ENCODE measurements at regions not wholly inside any gene's neighbourhood (a gene's known extent, or its start where the extent isn't known, plus 50 kb on each side); places are given as distances from the start of the nearest gene placed in this dataset.

DNA sequence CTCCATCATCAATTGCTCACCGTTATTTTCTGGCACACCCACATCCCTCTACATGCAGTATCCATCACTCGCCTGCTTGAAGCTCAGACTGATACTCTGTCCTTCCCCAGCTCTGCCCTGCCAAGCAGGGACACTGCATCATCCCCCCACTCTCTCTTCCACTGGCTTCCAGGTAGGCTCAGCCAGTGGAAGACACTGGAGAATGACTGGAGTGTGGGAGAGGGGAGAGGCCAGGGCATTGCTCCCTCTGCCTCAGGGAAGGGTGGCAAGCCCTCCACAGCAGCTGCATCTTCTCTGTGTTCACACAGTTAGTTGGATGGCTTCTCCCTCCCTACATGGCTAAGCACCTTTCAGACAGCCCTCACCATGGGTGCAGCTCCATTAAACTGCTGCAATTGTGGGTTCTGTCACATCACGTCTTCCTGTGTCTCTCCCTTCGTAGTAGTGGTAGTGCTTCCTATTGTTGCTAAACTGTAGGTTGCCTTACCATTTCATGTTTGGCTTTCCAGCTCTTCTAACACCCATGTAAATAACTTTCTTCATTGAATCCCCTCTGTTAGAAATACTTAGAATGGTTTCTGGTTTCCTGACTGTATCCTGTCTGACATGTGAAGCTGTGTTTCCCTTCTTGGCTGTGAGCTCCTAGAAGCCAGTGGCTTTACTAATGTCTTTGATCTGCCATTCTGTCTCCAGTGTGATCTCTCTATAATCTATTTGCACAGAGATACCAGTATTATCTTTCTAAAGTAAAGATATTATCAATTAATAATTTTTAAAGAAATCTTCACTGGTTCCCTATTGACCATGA is 483.7 kb upstream of the LRRN3 start:
- intact Hi-C loops (cut with DNase I): no loop called here
- H3K27ac ChIP-seq (ENCODE audit: low read depth in 1 of 2, low read length in 2 of 2): no peak overlapping the region
- H3K4me3 ChIP-seq (ENCODE audit: low read length in 2 of 2): no peak overlapping the region
- no peaks in the 10 kb centered on the region for H3K27me3 ChIP-seq (ENCODE audit: control insufficient read depth in 1 of 2, insufficient read depth in 2 of 2, low read length in 1 of 2)
- H3K4me1 ChIP-seq (ENCODE audit: control insufficient read depth in 1 of 2, insufficient read depth in 2 of 2, low read length in 2 of 2): no peaks in the 10 kb centered on the region
- ATAC-seq (ENCODE audit: low FRiP score): peak; percentile 26
- H3K9me3 ChIP-seq (ENCODE audit: control insufficient read depth, low read length): no peaks in the 10 kb centered on the region
- 90 to 93% methylated on average over 4 of the region's 4 CpGs for WGBS, 2 donors
- no peaks in the 10 kb centered on the region for H3K36me3 ChIP-seq (ENCODE audit: control insufficient read depth in 1 of 2, insufficient read depth in 2 of 2, low read length in 1 of 2)
- no peak for DNase-seq

- no peak overlapping the region for H3K4me3 ChIP-seq (ENCODE audit: low read length in 2 of 2)
- intact Hi-C loops (cut with DNase I): no loop called here
- no peak overlapping the region for H3K27ac ChIP-seq (ENCODE audit: low read depth in 1 of 2, low read length in 2 of 2)
- DNase-seq: no peak
- no peaks in the 10 kb centered on the region for H3K4me1 ChIP-seq (ENCODE audit: control insufficient read depth in 1 of 2, insufficient read depth in 2 of 2, low read length in 2 of 2)
- ATAC-seq (ENCODE audit: low FRiP score): no peak
- no peaks in the 10 kb centered on the region for H3K36me3 ChIP-seq (ENCODE audit: control insufficient read depth in 1 of 2, insufficient read depth in 2 of 2, low read length in 1 of 2)
- H3K9me3 ChIP-seq (ENCODE audit: control insufficient read depth, low read length): no peaks in the 10 kb centered on the region
- H3K27me3 ChIP-seq (ENCODE audit: control insufficient read depth in 1 of 2, insufficient read depth in 2 of 2, low read length in 1 of 2): no peaks in the 10 kb centered on the region
These were observed 481.6 kb upstream of the LRRN3 start for GRCh38 chr7:110609336-110609735.

DNA sequence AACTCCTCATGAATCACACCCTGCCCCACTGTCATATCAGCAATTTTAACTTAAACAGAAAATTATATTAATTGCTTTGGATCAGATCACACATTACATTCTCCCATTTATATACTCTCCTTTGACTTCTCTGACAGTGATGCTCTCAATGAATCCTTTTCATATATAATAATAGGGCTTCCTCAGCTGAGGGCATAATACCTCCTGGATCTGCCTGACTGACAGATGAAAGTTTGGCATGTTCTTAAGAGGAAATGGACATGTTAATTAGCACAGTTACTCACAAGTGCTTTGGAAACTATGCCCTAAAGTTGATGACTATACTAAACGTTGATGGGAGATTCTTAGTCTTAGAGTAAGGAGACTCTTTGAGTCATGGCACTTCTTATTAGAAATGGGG is 478.2 kb upstream of the LRRN3 start:
- no peaks in the 10 kb centered on the region for H3K9me3 ChIP-seq (ENCODE audit: control insufficient read depth, low read length)
- no peaks in the 10 kb centered on the region for H3K27me3 ChIP-seq (ENCODE audit: control insufficient read depth in 1 of 2, insufficient read depth in 2 of 2, low read length in 1 of 2)
- intact Hi-C loops (cut with DNase I): no loop called here
- H3K4me1 ChIP-seq (ENCODE audit: control insufficient read depth in 1 of 2, insufficient read depth in 2 of 2, low read length in 2 of 2): no peaks in the 10 kb centered on the region
- H3K4me3 ChIP-seq (ENCODE audit: low read length in 2 of 2): no peak overlapping the region
- H3K36me3 ChIP-seq (ENCODE audit: control insufficient read depth in 1 of 2, insufficient read depth in 2 of 2, low read length in 1 of 2): no peaks in the 10 kb centered on the region
- ATAC-seq (ENCODE audit: low FRiP score) (no peak), DNase-seq (no peak)
- 48 to 61% methylated on average over 1 of the region's 1 CpG for WGBS, 2 donors
- H3K27ac ChIP-seq (ENCODE audit: low read depth in 1 of 2, low read length in 2 of 2): no peak overlapping the region
